Caco-2 (cell line): ENCODE measurements at regions not wholly inside any gene's neighbourhood (a gene's known extent, or its start where the extent isn't known, plus 50 kb on each side); places are given as distances from the start of the nearest gene placed in this dataset.

Experiments
- BruUV-seq: library from RNA; stranded (reverse); fragments of 400-500 nt; replicated peaks from 2 replicates; lab custom pipeline; 2021; lab: Mats Ljungman, UMichigan
- CTCF ChIA-PET: fragments of 300-600 bp; sonication (Branson Sonifier 250); formaldehyde crosslinking; loops from one replicate; lab custom pipeline; 2022; ENCODE audit warnings: antibody characterized with exemption; lab: Charles Lee
- POLR2A ChIA-PET: fragments of 300-600 bp; sonication (Branson Sonifier 250); formaldehyde crosslinking; loops from one replicate; lab custom pipeline; 2022; ENCODE audit warnings: antibody characterized with exemption; lab: Charles Lee
- DNase-seq, 2 experiments: peaks; one replicate each; pipeline versions ENCODE4 v3.0.0 to v3.0.0-alpha.2; 2020 to 2022
- H3K27me3 ChIP-seq: replicated peaks from 2 replicates; pipeline ENCODE4 v1.6.0; 2011; ENCODE audit warnings: low read length; ENCODE audit not compliant: control insufficient read depth, insufficient read depth
- H3K36me3 ChIP-seq: 2 replicates; pipeline ENCODE4 v1.5.1; 2011; ENCODE audit warnings: low read length; ENCODE audit not compliant: control insufficient read depth, insufficient read depth
- H3K4me1 ChIP-seq: fragments of 250-450 bp; sonication (Bioruptor Pico); 2 replicates; pipeline ENCODE4 v1.5.1; 2020; ENCODE audit warnings: mild to moderate bottlenecking
- H3K4me3 ChIP-seq: 2 replicates; pipeline ENCODE4 v1.5.1; 2011; ENCODE audit warnings: low read depth, mild to moderate bottlenecking, control low read depth, low read length
- H3K9me3 ChIP-seq: fragments of 250-450 bp; sonication (Bioruptor Pico); 2 replicates; pipeline ENCODE4 v1.5.1; 2020; ENCODE audit warnings: mild to moderate bottlenecking, moderate library complexity
- H3K27ac Mint-ChIP-seq: one replicate; pipeline ENCODE4 v1.8.0; 2022; ENCODE audit warnings: mixed read lengths; ENCODE audit not compliant: unreplicated experiment
- H3K27me3 Mint-ChIP-seq: one replicate; pipeline ENCODE4 v1.8.0; 2022; ENCODE audit warnings: mixed read lengths; ENCODE audit not compliant: insufficient read depth, unreplicated experiment
- H3K36me3 Mint-ChIP-seq: one replicate; pipeline ENCODE4 v1.8.0; 2022; ENCODE audit warnings: mild to moderate bottlenecking, mixed read lengths; ENCODE audit not compliant: insufficient read depth, unreplicated experiment
- H3K4me1 Mint-ChIP-seq: one replicate; pipeline ENCODE4 v1.8.0; 2022; ENCODE audit warnings: low read depth, mixed read lengths; ENCODE audit not compliant: unreplicated experiment
- H3K4me3 Mint-ChIP-seq: one replicate; pipeline ENCODE4 v1.8.0; 2022; ENCODE audit warnings: mild to moderate bottlenecking, moderate library complexity, mixed read lengths; ENCODE audit not compliant: unreplicated experiment
- H3K9me3 Mint-ChIP-seq: one replicate; pipeline ENCODE4 v1.8.0; 2022; ENCODE audit warnings: mixed read lengths; ENCODE audit not compliant: unreplicated experiment
- CTCF ChIP-seq, 2 experiments: fragments of 200-600 bp in 1 of 2; IDR thresholded peaks; 1 replicate in 1 of 2; 2 replicates in 1 of 2; pipeline versions ENCODE4 v1.5.1 to v1.8.0; 2011 to 2022; ENCODE audit warnings: antibody characterized with exemption in 1 of 2, control low read depth in 1 of 2, inconsistent platforms in 1 of 2, low read depth in 1 of 2, low read length in 1 of 2, mild to moderate bottlenecking in 1 of 2, moderate library complexity in 1 of 2; ENCODE audit not compliant: insufficient read depth in 1 of 2, severe bottlenecking in 1 of 2, unreplicated experiment in 1 of 2
- intact Hi-C: fragments of 100-400 bp; cut with micrococcal nuclease; formaldehyde crosslinking; loops from one replicate; pipeline ENCODE4 v1.10.0; 2022; ENCODE audit not compliant: unreplicated experiment

- no peaks in the 10 kb centered on the region for H3K27me3 ChIP-seq
- Mint-ChIP-seq H3K27ac (no peak overlapping the region), H3K36me3 (no peaks in the 10 kb centered on the region), H3K27me3 (peaks cover 16% of the 10 kb centered on the region), H3K4me1 (no peaks in the 10 kb centered on the region), H3K9me3 (no peaks in the 10 kb centered on the region), H3K4me3 (no peak overlapping the region)
- H3K36me3 ChIP-seq = no peaks in the 10 kb centered on the region
- H3K4me3 ChIP-seq = no peak overlapping the region
- DNase-seq = no peak
- H3K4me1 ChIP-seq = no peaks in the 10 kb centered on the region
- TF ChIP-seq CTCF (IDR thresholded peaks at IDR 0.05; ENCODE audit: insufficient read depth in 1 of 2, low read depth in 1 of 2, low read length in 1 of 2, severe bottlenecking in 1 of 2, unreplicated experiment in 1 of 2) = no peak
- ChIA-PET CTCF (no interaction called here), POLR2A (no interaction called here)
- intact Hi-C loops = no loop called here
- no TSS peak for BruUV-seq
- H3K9me3 ChIP-seq = no peaks in the 10 kb centered on the region
Observed at GRCh38 chr5:159780246-159780645, 136.0 kb upstream of the ADRA1B start.

- Histone ChIP-seq H3K36me3 (no peaks in the 10 kb centered on the region), H3K4me3 (no peak overlapping the region), H3K9me3 (no peaks in the 10 kb centered on the region), H3K4me1 (no peaks in the 10 kb centered on the region), H3K27me3 (no peaks in the 10 kb centered on the region)
- ChIA-PET CTCF (no interaction called here), POLR2A (no interaction called here)
- Mint-ChIP-seq H3K4me1 (no peaks in the 10 kb centered on the region), H3K27me3 (peaks cover 22% of the 10 kb centered on the region), H3K9me3 (no peaks in the 10 kb centered on the region), H3K4me3 (no peak overlapping the region), H3K36me3 (no peaks in the 10 kb centered on the region), H3K27ac (no peak overlapping the region)
- TF ChIP-seq CTCF (IDR thresholded peaks at IDR 0.05; ENCODE audit: insufficient read depth in 1 of 2, low read depth in 1 of 2, low read length in 1 of 2, severe bottlenecking in 1 of 2, unreplicated experiment in 1 of 2) = no peak
- no peak for DNase-seq
- no TSS peak for BruUV-seq
- intact Hi-C loops = no loop called here
Observed at GRCh38 chr5:159781626-159782157, 134.6 kb upstream of the ADRA1B start.

GRCh38 chr5:159782197-159782994 lies 133.9 kb upstream of the ADRA1B start:
- no TSS peak for BruUV-seq
- no peak for DNase-seq
- Histone ChIP-seq H3K27me3 (no peaks in the 10 kb centered on the region), H3K9me3 (no peaks in the 10 kb centered on the region), H3K36me3 (no peaks in the 10 kb centered on the region), H3K4me1 (no peaks in the 10 kb centered on the region), H3K4me3 (no peak overlapping the region)
- TF ChIP-seq CTCF (IDR thresholded peaks at IDR 0.05; ENCODE audit: insufficient read depth in 1 of 2, low read depth in 1 of 2, low read length in 1 of 2, severe bottlenecking in 1 of 2, unreplicated experiment in 1 of 2) = no peak
- H3K4me3 Mint-ChIP-seq = no peak overlapping the region
- POLR2A ChIA-PET = no interaction called here
- CTCF ChIA-PET = no interaction called here
- H3K27ac Mint-ChIP-seq = no peak overlapping the region
- no peaks in the 10 kb centered on the region for H3K4me1 Mint-ChIP-seq
- no peaks in the 10 kb centered on the region for H3K9me3 Mint-ChIP-seq
- intact Hi-C loops = no loop called here
- peaks cover 22% of the 10 kb centered on the region for H3K27me3 Mint-ChIP-seq
- no peaks in the 10 kb centered on the region for H3K36me3 Mint-ChIP-seq
